Inflammatory macrophage (primary cell): ENCODE measurements at regions not wholly inside any gene's neighbourhood (a gene's known extent, or its start where the extent isn't known, plus 50 kb on each side); places are given as distances from the start of the nearest gene placed in this dataset.
"Not testable (repeated sequence)": the region's sequence is repeated elsewhere in the genome, so short reads cannot be mapped to it uniquely, and the experiment has no call there.

ENCODE experiments used
- DNase-seq, 2 donors: peaks; one replicate each; pipeline ENCODE4 v3.0.0-alpha.2; 2020 to 2022

- DNase-seq = no peak
Measured at GRCh38 chr2:185268651-185269050, 470.0 kb upstream of the FSIP2 start.

GRCh38 chr2:185274718-185275484, 463.7 kb upstream of the FSIP2 start:
- DNase-seq = no peak

- DNase-seq = not testable (repeated sequence)
Measured at GRCh38 chr2:185275979-185276378, 462.6 kb upstream of the FSIP2 start.

GRCh38 chr2:185278761-185279160, 459.8 kb upstream of the FSIP2 start:
- no peak for DNase-seq

DNA sequence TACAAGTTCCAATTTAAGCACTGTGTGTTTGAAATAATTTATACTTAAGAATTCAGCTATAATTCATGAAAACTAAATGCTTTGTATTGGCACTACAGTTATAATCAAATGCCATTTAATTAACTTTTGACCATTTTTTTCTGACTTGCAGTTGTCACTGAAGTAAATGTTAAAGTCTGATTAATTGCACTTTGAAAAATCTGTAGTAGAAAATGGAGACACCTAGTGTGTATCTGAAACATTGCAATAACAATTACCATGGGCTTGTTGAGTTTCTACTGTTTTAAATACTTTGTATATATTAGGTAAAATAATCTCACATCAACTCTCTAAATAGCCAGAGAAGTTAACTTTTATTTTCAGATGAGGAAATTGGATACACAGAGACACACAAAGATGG, 458.6 kb upstream of the FSIP2 start:
- DNase-seq = peak in 1 of 2 donors; percentile 11

- DNase-seq = no peak
Measured at GRCh38 chr2:185284696-185285095, 453.9 kb upstream of the FSIP2 start.

- not testable (repeated sequence) for DNase-seq
Measured at GRCh38 chr2:185290012-185290411, 448.6 kb upstream of the FSIP2 start.

DNA sequence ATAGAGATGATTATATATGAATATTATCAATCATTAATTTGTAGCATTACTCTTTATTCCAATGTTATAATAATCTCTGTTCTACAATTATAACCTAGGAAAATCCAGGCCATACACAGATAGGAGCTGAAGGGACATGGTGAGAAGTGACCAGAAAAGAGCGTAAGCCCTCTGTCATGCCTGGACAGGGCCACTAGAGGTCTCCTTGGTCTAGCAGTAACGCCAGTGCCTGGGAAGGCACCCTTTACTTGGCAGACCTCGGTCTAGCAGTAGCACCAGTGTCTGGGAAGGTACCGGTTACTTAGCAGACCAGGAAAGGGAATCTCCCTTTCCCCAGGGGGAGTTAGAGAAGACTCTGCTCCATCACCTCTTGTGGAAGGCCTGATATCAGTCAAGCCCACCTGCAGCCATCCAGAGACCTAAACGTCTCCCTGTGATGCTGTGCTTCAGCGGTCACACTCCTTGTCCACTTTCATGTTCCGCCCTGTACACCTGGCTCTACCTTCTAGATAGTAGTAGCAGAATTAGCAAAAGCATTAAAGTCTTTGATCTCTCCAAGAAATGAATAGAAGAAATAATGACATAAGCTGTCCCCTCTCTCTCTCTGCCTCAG, 447.5 kb upstream of the FSIP2 start:
- peak; percentile 19 to 41 for DNase-seq

- DNase-seq = no peak
Measured at GRCh38 chr2:185299867-185300266, 438.7 kb upstream of the FSIP2 start.

GRCh38 chr2:185306119-185306518, 432.5 kb upstream of the FSIP2 start:
- DNase-seq = no peak

- DNase-seq = no peak
Measured at GRCh38 chr2:185316383-185316782, 422.2 kb upstream of the FSIP2 start.

DNA sequence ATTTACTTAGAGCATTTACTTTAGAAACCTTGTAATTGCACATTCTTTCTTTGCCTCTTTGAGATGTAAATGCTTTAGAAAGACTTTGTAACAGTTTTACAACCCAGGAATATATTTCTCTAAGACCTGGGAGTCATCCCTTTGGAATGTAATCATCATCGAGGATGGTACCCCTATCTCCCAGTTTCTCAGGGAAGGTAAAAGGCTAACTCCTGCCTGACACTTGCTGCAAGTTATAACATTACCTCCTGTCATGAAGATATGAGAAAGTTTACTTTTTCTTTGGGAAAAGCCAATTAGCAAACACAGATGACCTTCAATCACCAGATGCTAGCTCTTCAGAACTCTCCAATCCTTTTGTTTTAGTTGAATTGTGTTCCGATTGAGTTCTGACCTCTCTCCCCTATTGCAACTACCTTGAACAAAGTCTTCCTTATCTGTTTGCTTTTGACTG, 420.3 kb upstream of the FSIP2 start:
- no peak for DNase-seq

DNA sequence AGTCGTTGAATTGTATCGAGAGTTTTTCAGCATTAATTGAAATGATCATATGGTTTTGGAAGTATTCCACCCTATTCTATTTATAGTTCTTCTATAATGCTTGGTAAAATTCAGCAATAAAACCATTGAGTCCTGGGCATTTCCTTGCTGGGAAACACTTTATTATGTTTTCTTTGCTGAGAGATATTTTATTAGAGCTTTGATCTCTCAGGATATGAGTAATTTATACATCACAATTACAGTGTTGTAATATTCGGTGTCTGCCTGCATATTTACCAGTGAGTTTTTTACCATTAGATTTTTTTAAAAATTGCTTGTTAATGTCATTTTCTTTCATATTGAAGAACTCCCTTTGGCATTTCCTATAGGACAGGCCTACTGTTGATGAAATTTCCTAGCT, 402.7 kb upstream of the FSIP2 start:
- DNase-seq = no peak

DNA sequence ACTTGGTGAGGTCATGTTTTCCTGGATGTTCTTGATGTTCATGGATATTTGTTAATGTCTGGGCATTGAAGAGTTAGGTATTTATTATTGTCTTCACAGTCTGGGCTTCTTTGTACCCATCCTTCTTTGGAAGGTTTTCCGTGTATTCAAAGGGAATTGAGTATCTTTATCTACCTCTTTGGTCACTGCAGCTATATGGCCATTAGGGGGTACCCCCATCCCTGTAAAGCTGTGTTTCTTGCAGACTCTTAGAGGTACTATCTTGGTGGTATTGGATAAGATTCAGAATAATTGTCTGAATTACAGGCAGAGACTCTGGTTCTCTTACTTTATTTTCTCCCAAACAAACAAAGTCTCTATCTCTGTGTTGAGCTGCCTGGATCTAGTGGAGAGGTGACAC, 401.6 kb upstream of the FSIP2 start:
- DNase-seq = no peak

GRCh38 chr2:185338104-185338503, 400.5 kb upstream of the FSIP2 start:
- DNase-seq = no peak

DNA sequence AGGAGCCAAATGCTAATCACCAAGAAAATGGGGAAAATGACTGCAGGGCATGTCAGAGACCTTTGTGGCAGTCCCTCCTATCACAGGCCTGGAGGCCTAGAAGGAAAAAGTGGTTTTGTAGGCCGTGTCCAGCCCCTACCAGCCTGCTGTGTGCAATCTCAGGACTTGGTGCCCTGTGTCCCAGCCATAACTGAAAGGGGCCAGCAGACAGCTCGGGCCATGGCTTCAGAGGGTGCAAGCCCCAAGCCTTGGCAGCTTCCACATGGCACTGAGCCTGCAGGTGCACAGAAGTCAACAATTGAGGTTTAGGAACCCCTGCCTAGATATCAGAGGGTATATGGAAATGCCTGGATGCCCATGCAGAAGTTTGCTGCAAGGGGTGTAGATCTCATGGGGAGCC, 391.2 kb upstream of the FSIP2 start:
- no peak for DNase-seq

GRCh38 chr2:185360776-185361175, 377.8 kb upstream of the FSIP2 start:
- no peak for DNase-seq

DNA sequence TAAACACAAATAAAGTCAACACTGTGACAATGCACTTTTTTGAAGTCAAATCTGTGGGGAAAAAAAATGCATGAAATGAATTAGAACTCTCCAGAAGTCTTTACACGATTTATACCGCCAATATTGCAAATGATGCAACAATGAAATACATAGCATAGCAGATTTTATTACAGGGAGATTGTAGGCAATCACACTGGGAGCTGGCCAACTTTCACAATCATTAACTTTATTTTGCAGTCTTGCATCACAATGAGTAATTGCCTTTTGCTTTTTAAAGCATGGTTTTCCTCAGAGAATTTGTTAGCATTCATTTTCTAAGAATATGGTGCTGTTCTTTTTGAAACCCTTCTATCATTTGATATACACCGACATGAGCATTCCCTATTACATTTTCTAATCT, 366.4 kb upstream of the FSIP2 start:
- DNase-seq = no peak

DNA sequence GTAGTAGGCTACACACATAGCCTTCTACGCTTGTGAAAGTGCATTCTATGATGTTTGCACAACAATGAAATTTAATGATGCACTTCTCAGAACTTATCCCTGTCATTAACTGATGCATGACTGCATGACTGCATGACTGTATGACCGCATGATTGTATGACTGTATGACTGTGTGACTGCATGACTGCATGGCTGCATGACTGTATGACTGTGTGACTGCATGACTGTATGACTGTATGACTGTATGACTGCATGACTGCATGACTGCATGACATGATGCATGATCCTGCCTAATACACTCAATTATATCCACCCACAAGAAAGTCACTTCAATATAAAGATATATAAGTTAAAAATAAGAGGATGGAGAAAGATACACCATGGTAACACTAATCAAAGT, 365.4 kb upstream of the FSIP2 start:
- no peak for DNase-seq

DNA sequence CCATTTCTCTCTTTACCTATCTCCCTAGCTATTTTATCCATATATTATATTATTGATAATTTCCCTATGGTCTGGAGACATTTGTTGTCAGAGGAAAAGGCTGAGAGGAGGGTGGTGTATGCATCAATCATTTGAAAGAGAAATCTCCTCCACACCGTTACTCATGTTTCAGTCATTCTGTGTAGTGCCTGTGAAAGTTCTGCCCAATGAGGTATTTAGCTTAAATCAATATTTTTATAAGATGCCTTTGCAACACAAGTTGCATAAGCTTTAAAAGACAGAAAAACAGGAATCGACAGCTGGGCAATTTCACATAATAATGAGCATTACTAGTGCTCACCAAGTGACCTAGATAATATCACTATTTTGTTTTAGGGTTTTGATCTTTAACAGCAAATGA, 363.7 kb upstream of the FSIP2 start:
- DNase-seq = no peak

- no peak for DNase-seq
Measured at GRCh38 chr2:185375731-185376130, 362.9 kb upstream of the FSIP2 start.

- DNase-seq = no peak
Measured at GRCh38 chr2:185381631-185382030, 357.0 kb upstream of the FSIP2 start.

DNA sequence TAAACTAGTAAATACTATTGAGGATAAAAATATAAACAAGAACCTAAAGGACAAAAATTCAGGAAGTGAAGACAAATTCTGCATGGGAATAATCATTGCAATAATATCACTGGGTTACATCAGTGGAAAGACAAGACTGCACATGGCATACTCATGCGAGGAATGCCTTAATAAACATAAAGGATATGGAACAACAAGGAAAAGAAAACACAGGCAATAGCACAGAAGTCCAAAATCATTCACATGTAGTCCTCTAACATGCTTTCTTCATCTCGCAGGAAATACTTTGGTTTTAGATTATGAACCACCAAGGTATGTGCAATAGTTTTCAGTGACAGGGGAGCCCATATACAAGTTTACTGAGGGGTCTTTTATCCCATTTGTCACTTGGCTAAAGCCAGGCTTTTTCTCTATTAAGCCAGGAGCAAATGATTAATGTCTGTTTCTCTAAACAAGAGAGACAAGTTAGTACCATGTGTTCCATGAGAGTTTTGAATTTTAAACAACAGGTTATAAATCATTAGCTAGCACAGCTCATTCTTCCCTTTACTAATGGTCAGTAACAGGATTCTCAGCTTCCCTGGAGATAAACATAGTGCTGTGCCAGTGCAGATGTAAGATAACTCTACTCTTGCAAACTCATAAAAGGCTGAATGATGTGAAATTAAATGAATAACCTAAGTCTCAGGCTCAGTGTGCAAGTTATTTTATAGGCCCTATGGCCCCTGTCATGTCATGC, 353.6 kb upstream of the FSIP2 start:
- no peak for DNase-seq

- no peak for DNase-seq
Measured at GRCh38 chr2:185388226-185388625, 350.4 kb upstream of the FSIP2 start.
